ENCODE measurements at regions not wholly inside any gene's neighbourhood (a gene's known extent, or its start where the extent isn't known, plus 50 kb on each side); places are given as distances from the start of the nearest gene placed in this dataset.
A peak's percentile ranks its signal among the peaks of the same experiment; 100 is the strongest.

GRCh38 chr5:121246971-121247370 lies 604.7 kb upstream of the FTMT start:
- H3K9me2 ChIP-seq (ENCODE audit: insufficient read depth): no peaks in the 10 kb centered on the region
- H3K4me2 ChIP-seq: no peak overlapping the region
- no peaks in the 10 kb centered on the region for H3K36me3 ChIP-seq (ENCODE audit: low read depth)
- no peak overlapping the region for H3K4me3 ChIP-seq
- H3K79me2 ChIP-seq (ENCODE audit: low read depth): no peaks in the 10 kb centered on the region
- peaks cover 2% of the 10 kb centered on the region; the same call in 1 of the 2 replicates for H3K9me3 ChIP-seq (ENCODE audit: insufficient read depth, low read depth)
- BruUV-seq (replicated peaks): no TSS peak
- H2AFZ ChIP-seq: no peak overlapping the region; the same call in 1 of the 2 replicates
- CTCF ChIA-PET: interaction anchor here (0.7 kb wide), 1 partner anchor 18 kb away, joined by 3 read pairs; no protein-coding TSS in a partner anchor
- no peak for DNase-seq
- TF ChIP-seq CTCF (conservative IDR thresholded peaks at IDR 0.05) (no peak), EZH2 (IDR thresholded peaks at IDR 0.05; ENCODE audit: low read depth) (no peak)
- H3K4me1 ChIP-seq (replicated peaks; ENCODE audit: insufficient read depth): no peaks in the 10 kb centered on the region
- POLR2A ChIA-PET (ENCODE audit: unreplicated experiment): no interaction called here
- H3K27ac ChIP-seq: no peak overlapping the region
- intact Hi-C loops (cut with micrococcal nuclease; ENCODE audit: unreplicated experiment): no loop called here
- no peaks in the 10 kb centered on the region for H3F3A ChIP-seq (ENCODE audit: insufficient read depth, low read depth)
- no peaks in the 10 kb centered on the region for H4K20me1 ChIP-seq (ENCODE audit: insufficient read depth)
- H3K27me3 ChIP-seq (ENCODE audit: insufficient read depth, low read depth): no peaks in the 10 kb centered on the region

GRCh38 chr5:121251954-121252353 lies 599.7 kb upstream of the FTMT start:
- H3K9me3 ChIP-seq (ENCODE audit: insufficient read depth, low read depth): peaks cover 2% of the 10 kb centered on the region; the same call in 1 of the 2 replicates
- H3K4me1 ChIP-seq (replicated peaks; ENCODE audit: insufficient read depth): 0 out of 2 replicates have a peak, but pooled peaks cover 3% of the 10 kb centered on the region
- H3F3A ChIP-seq (ENCODE audit: insufficient read depth, low read depth): no peaks in the 10 kb centered on the region
- no peaks in the 10 kb centered on the region for H3K79me2 ChIP-seq (ENCODE audit: low read depth)
- H3K9me2 ChIP-seq (ENCODE audit: insufficient read depth): no peaks in the 10 kb centered on the region
- H3K4me3 ChIP-seq: no peak overlapping the region
- DNase-seq: peak in 1 of 2 experiments; percentile 67
- no TSS peak for BruUV-seq (replicated peaks)
- no peak overlapping the region for H3K27ac ChIP-seq
- no peak overlapping the region for H3K4me2 ChIP-seq
- H3K36me3 ChIP-seq (ENCODE audit: low read depth): no peaks in the 10 kb centered on the region
- TF ChIP-seq CTCF (conservative IDR thresholded peaks at IDR 0.05) (no peak), EZH2 (IDR thresholded peaks at IDR 0.05; ENCODE audit: low read depth) (no peak)
- H3K27me3 ChIP-seq (ENCODE audit: insufficient read depth, low read depth): no peaks in the 10 kb centered on the region
- H4K20me1 ChIP-seq (ENCODE audit: insufficient read depth): no peaks in the 10 kb centered on the region
- CTCF ChIA-PET: no interaction called here
- intact Hi-C loops (cut with micrococcal nuclease; ENCODE audit: unreplicated experiment): no loop called here
- no peak overlapping the region for H2AFZ ChIP-seq
- POLR2A ChIA-PET (ENCODE audit: unreplicated experiment): interaction anchor here (0.7 kb wide), 1 partner anchor 178 kb away, joined by 3 read pairs; no protein-coding TSS in a partner anchor

GRCh38 chr5:121257621-121258020 lies 594.1 kb upstream of the FTMT start:
- CTCF ChIA-PET: no interaction called here
- no peaks in the 10 kb centered on the region for H3K9me2 ChIP-seq (ENCODE audit: insufficient read depth)
- no peaks in the 10 kb centered on the region for H3F3A ChIP-seq (ENCODE audit: insufficient read depth, low read depth)
- no peaks in the 10 kb centered on the region for H3K27me3 ChIP-seq (ENCODE audit: insufficient read depth, low read depth)
- no peak overlapping the region for H2AFZ ChIP-seq
- H3K36me3 ChIP-seq (ENCODE audit: low read depth): no peaks in the 10 kb centered on the region
- no peak for DNase-seq
- H3K4me1 ChIP-seq (replicated peaks; ENCODE audit: insufficient read depth): no peaks in the 10 kb centered on the region
- TF ChIP-seq EZH2 (IDR thresholded peaks at IDR 0.05; ENCODE audit: low read depth) (no peak), CTCF (conservative IDR thresholded peaks at IDR 0.05) (no peak)
- no peaks in the 10 kb centered on the region for H4K20me1 ChIP-seq (ENCODE audit: insufficient read depth)
- intact Hi-C loops (cut with micrococcal nuclease; ENCODE audit: unreplicated experiment): no loop called here
- no peak overlapping the region for H3K27ac ChIP-seq
- no peak overlapping the region for H3K4me3 ChIP-seq
- no TSS peak for BruUV-seq (replicated peaks)
- no peaks in the 10 kb centered on the region for H3K9me3 ChIP-seq (ENCODE audit: insufficient read depth, low read depth)
- no peak overlapping the region for H3K4me2 ChIP-seq
- H3K79me2 ChIP-seq (ENCODE audit: low read depth): no peaks in the 10 kb centered on the region
- POLR2A ChIA-PET (ENCODE audit: unreplicated experiment): no interaction called here
